Right cardiac atrium (tissue), 5 donors: ENCODE measurements at regions not wholly inside any gene's neighbourhood (a gene's known extent, or its start where the extent isn't known, plus 50 kb on each side); places are given as distances from the start of the nearest gene placed in this dataset.

Experiments used
- ATAC-seq, 2 donors: fragments of 200-7000 bp; cut with Tn5 transposase; one replicate each; pipeline versions ENCODE4 v1.8.0 to v1.9.1; 2020; ENCODE audit warnings: moderate library complexity in 2 of 2, mild to moderate bottlenecking in 1 of 2
- DNase-seq, 3 donors: peaks; one replicate each; pipeline ENCODE4 v3.0.0-alpha.2; 2020
- H3K27ac ChIP-seq: one replicate; pipeline ENCODE4 v1.5.1; 2013; ENCODE audit warnings: mild to moderate bottlenecking, low read length, control low read depth, moderate library complexity
- H3K27me3 ChIP-seq: one replicate; pipeline ENCODE4 v1.6.1; 2013; ENCODE audit not compliant: control insufficient read depth, insufficient read depth
- H3K4me1 ChIP-seq: one replicate; pipeline ENCODE4 v1.6.1; 2013; ENCODE audit warnings: low read length; ENCODE audit not compliant: control insufficient read depth, insufficient read depth
- H3K4me3 ChIP-seq: one replicate; pipeline ENCODE4 v1.5.1; 2013; ENCODE audit warnings: low read length, control low read depth
- H3K9me3 ChIP-seq: one replicate; pipeline ENCODE4 v1.6.1; 2013; ENCODE audit warnings: low read length; ENCODE audit not compliant: control insufficient read depth
- WGBS: extraction: QIAGEN DNeasy Blood & Tissue Kit; methylation state at CpG from one replicate; pipeline ENCODE4 v1.1.7; 2013; 5-methylcytosine and 5-hydroxymethylcytosine counted together
- intact Hi-C, 4 donors: fragments of 100-400 bp; cut with DNase I; formaldehyde crosslinking; loops; one replicate each; pipeline versions ENCODE4 v1.11.0 to v1.14.0; 2022 to 2023
- donor health status: healthy with polysubstance abuse.
- donor health status: DM: no; HTN: yes; CAD: no.
- donor health status: DM: no; HTN: no; CAD: no.
- donor health status: DM: no; HTN: yes; CAD: no; lungs with severe emphysema.
- donor health status: DM: yes; HTN: yes; CAD: no.

DNA sequence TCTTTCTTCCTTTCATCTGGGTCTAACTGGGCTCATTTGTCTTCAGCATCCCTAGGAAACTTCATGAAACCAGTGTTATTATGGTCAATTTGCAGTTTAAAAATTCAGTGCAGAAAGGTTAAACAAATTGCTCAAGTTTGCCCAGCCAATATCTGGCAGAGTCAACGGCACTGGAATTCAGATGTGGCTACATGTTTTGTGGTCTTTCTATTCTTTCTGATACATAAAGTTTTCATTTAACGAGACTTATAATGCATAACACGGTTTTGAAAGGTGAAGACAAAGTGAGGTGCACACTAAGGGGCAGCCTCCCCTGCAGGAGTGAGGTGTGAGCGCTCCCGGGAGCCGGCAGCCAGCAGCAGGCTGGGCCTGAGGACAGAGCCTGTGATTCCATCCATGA, 164.6 kb downstream of the RTP5 start:
- intact Hi-C loops = no loop called here
- WGBS = 64% methylated on average over 6 of the region's 6 CpGs
- H3K4me3 ChIP-seq = no peak overlapping the region
- no peak for ATAC-seq
- no peak for DNase-seq
- H3K27ac ChIP-seq = no peak overlapping the region
- no peaks in the 10 kb centered on the region for H3K9me3 ChIP-seq
- no peaks in the 10 kb centered on the region for H3K4me1 ChIP-seq
- H3K27me3 ChIP-seq = no peaks in the 10 kb centered on the region

DNA sequence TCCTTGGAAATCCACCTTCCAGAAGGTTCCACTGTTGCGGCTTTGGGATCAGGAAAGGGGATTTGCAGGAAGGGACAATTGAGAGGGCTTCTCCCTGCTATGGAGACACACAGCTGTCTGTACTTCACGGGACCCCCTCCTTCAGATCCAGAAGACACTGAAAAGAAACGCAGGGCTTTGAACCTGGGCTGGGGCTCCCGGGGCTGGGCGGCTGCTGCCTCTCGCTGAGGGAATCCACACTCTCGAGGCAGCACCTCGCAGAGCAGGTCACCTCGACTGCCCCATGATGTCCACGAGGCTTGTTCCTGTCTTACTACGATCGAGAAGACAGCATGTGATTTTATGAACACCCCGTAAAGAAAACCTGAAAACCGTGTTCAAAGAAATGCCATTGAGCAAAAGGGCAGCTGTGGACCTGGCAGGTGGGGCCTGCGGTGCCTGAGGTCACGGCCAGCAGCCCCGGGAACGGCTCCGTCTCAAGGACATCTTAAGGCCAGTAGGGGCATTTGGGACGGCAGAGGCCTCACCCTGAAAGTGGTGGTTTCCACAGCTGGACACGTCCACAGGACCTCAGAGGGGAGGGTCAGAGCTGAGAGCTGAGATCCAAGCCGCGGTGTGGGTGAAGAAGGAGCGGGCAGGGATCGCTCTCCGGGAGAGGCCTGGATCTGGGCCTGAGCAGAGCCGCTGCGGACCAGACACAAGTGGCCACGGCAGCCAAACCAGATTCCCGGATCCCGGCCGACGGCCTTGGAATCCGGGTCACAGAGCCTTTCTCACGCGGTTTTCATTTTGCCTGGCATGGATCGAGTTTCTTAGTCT, 165.7 kb downstream of the RTP5 start:
- no peaks in the 10 kb centered on the region for H3K9me3 ChIP-seq
- no peaks in the 10 kb centered on the region for H3K27me3 ChIP-seq
- WGBS = 84% methylated on average over 37 of the region's 37 CpGs
- no peak overlapping the region for H3K4me3 ChIP-seq
- H3K4me1 ChIP-seq = no peaks in the 10 kb centered on the region
- intact Hi-C loops = no loop called here
- no peak overlapping the region for H3K27ac ChIP-seq
- no peak for ATAC-seq
- DNase-seq = no peak

- intact Hi-C loops = no loop called here
- Histone ChIP-seq H3K4me1 (no peaks in the 10 kb centered on the region), H3K4me3 (no peak overlapping the region), H3K9me3 (no peaks in the 10 kb centered on the region), H3K27me3 (no peaks in the 10 kb centered on the region), H3K27ac (no peak overlapping the region)
- 81% methylated on average over 17 of the region's 17 CpGs for WGBS
- ATAC-seq (no peak), DNase-seq (no peak)
Measured at GRCh38 chr2:242035858-242036652, 166.5 kb downstream of the RTP5 start.

DNA sequence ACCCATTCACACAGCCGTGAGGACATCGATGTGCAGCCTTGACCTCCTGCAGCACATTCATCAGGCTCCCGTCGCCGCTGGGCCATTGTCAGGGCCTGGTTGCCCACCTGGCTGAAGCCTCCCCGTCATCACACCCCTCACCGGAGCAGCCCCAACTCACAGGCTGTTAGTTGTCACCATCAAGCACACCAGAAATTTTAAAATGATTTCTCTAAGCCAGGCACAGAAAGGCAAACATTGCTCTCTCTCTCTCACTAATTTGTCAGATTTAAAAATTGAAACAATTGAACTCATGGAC, 167.1 kb downstream of the RTP5 start:
- Histone ChIP-seq H3K9me3 (no peaks in the 10 kb centered on the region), H3K27ac (no peak overlapping the region), H3K4me1 (no peaks in the 10 kb centered on the region), H3K27me3 (no peaks in the 10 kb centered on the region), H3K4me3 (no peak overlapping the region)
- DNase-seq = no peak
- intact Hi-C loops = no loop called here
- ATAC-seq = no peak
- WGBS = 77% methylated on average over 7 of the region's 7 CpGs

DNA sequence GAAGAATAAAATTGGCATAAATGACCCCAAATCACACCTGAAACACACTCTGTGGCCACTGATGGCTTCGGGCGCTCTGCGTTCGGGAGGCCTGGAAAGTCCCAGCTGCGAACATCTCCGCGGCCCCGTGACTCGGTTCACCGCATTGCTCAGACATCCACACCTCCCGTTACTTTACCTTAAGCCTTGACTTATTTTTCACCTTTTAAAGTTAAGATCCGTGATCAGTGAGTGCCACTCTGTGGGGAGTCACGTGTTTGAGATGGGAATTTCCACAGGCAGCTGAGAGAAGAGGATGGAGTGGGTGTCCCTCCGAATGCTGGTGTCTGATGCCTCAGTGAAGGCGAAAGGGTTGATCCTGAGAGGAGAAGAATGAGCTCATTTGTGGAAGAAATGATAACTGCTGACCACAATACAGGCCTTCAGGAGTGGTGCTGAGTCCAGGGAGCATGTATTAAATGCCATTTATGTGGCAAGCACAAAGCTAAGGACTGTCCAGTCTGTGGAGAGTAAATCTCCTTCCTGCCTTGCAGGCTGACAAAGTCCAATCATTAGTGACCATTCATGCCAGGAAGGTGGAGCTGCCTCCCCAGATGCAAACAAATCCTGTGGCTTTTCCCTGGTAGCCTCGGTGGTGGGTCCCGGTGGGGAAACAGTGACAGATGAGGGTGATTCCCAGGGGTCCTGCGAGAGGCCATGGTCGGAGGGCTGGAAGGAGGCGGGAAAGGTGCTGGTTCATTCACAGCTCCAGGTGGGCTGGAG, 168.8 kb downstream of the RTP5 start:
- Histone ChIP-seq H3K27me3 (no peaks in the 10 kb centered on the region), H3K4me3 (no peak overlapping the region), H3K9me3 (no peaks in the 10 kb centered on the region), H3K27ac (no peak overlapping the region), H3K4me1 (no peaks in the 10 kb centered on the region)
- WGBS = 85% methylated on average over 20 of the region's 20 CpGs
- DNase-seq = no peak
- ATAC-seq = no peak
- intact Hi-C loops = no loop called here

DNA sequence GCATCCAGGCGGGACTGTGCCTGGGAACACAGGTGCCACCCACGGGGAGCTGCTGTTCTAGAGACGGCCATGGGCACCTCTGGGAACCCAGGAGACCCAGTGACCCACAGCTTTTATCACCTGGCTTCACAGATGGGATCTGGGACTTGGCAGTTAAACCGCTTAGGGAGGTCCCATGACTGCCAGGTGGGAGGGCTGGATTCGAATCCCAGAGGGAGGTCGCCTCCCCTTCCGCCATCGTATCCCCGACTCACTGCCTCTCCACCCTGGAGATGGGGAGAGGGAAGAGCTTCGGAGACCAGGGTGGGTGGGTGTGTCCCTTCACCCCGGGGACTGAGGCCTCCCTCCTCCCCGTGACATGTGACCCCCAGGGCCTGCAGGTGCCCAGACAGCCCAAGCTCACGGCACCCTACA, 169.4 kb downstream of the RTP5 start:
- ATAC-seq (no peak), DNase-seq (no peak)
- 80% methylated on average over 13 of the region's 13 CpGs for whole genome bisulfite sequencing
- Histone ChIP-seq H3K4me1 (no peaks in the 10 kb centered on the region), H3K27me3 (no peaks in the 10 kb centered on the region), H3K27ac (no peak overlapping the region), H3K4me3 (no peak overlapping the region), H3K9me3 (no peaks in the 10 kb centered on the region)
- intact Hi-C loops = no loop called here

DNA sequence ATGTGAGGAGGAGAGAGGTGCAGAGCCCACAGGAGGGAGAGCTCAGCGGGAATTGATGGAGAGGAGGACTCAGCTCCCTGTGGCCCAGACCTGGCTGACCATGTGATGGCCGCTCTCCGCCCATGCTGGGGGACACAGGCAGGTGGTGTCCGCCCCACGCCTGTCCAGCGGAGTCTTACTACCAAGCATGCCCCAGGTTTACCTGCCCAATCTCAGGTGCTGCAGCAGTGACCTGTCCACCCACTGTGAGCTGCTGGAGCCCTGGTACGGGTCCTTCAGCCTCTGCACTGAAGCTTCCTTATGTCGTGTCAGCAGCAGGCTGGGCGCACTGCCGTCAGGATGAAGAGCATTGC, 170.8 kb downstream of the RTP5 start:
- no peaks in the 10 kb centered on the region for H3K4me1 ChIP-seq
- intact Hi-C loops = no loop called here
- ATAC-seq (no peak), DNase-seq (no peak)
- no peak overlapping the region for H3K4me3 ChIP-seq
- no peaks in the 10 kb centered on the region for H3K27me3 ChIP-seq
- no peaks in the 10 kb centered on the region for H3K9me3 ChIP-seq
- H3K27ac ChIP-seq = no peak overlapping the region
- WGBS = 89% methylated on average over 10 of the region's 10 CpGs

DNA sequence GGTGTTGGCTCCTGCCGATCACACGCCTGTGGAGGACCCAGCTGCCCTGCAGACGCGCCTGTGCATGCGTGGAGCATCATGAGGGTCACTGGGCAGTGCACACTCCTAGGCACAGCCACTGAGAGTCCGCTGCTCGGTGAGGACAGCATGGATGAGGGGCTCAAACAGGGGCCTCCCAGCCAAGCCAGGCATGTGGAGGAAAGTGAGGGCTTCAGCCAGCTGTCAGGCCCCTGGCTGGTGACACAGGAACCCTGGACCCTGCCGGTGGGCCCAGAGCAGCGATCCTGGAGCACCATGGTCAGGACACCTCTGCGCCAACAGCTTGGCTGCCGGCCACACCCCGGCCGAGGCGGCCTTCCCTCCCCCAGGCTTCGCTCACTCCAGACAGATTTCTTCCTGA, 171.2 kb downstream of the RTP5 start:
- no peak overlapping the region for H3K27ac ChIP-seq
- H3K9me3 ChIP-seq = no peaks in the 10 kb centered on the region
- no peak overlapping the region for H3K4me3 ChIP-seq
- H3K4me1 ChIP-seq = no peaks in the 10 kb centered on the region
- whole genome bisulfite sequencing = 85% methylated on average over 15 of the region's 15 CpGs
- no peak for DNase-seq
- intact Hi-C loops = no loop called here
- no peaks in the 10 kb centered on the region for H3K27me3 ChIP-seq
- ATAC-seq = peak; percentile 30 to 31

DNA sequence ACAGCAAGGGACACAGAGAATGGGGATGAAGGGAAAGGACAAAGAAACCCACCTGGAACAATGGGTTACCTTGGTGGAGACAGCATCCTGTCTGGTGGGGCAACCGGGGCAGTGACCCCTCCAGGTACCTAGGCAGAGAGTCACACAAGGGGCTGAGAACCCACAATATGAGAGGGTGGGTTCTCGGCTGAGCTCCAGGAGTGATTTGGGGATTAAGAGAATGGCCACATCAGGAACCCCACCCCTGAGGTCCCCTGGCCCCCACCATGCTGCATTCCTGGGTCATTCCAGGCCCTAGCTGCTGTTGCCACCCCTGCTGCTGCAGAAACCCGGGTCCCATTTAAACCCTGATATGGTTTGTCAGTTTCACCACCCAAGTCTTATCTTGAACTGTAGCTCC, 172.3 kb downstream of the RTP5 start:
- ATAC-seq = no peak
- Histone ChIP-seq H3K4me1 (no peaks in the 10 kb centered on the region), H3K4me3 (no peak overlapping the region), H3K27ac (no peak overlapping the region), H3K9me3 (no peaks in the 10 kb centered on the region), H3K27me3 (no peaks in the 10 kb centered on the region)
- no peak for DNase-seq
- intact Hi-C loops = no loop called here
- WGBS = 79% methylated on average over 3 of the region's 3 CpGs

DNA sequence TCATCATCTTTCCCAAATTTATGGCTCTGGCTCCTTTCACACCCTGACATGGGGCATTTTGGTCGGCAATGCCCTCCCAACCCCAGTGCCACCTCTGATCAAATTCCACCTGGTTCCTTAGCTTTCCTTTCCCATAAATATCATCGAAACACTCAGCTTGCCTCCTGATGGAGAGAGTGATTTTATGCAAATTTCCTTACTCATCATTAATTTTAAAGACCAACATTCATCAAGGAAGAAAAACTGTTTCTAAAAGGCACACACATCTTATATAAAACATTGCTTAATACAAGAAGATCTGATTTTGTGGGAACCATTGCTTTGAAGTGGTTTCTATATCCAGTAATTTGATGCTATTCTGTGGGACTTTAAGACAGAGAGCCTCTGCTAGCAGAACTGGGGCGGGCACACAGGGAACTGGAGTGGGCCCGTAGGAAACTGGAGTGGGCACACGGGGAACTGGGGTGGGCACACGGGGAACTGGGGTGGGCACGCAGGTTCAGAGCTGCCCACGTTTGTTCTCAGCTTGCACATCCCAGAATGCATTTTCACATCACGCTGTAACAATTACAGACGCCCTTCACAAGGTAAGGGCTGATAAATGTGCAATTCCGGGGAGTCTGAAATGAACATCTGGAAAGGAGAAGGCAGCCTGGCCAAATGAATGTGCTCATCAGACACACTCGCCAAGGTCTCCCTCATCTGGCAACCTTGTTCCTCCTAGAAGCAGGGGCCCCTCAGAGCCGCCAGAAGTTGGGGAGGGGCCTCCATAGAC, 174.2 kb downstream of the RTP5 start:
- 70% methylated on average over 13 of the region's 13 CpGs for WGBS
- Histone ChIP-seq H3K27ac (no peak overlapping the region), H3K27me3 (no peaks in the 10 kb centered on the region), H3K9me3 (no peaks in the 10 kb centered on the region), H3K4me1 (no peaks in the 10 kb centered on the region), H3K4me3 (no peak overlapping the region)
- no peak for ATAC-seq
- no peak for DNase-seq
- intact Hi-C loops = no loop called here

- Histone ChIP-seq H3K4me3 (no peak overlapping the region), H3K4me1 (no peaks in the 10 kb centered on the region), H3K27ac (no peak overlapping the region), H3K9me3 (no peaks in the 10 kb centered on the region), H3K27me3 (no peaks in the 10 kb centered on the region)
- ATAC-seq (no peak), DNase-seq (no peak)
- intact Hi-C loops = no loop called here
- 83% methylated on average over 4 of the region's 4 CpGs for WGBS
Measured at GRCh38 chr2:242044313-242044590, 174.7 kb downstream of the RTP5 start.
